Amygdala (tissue), 56 donors: ENCODE measurements at regions not wholly inside any gene's neighbourhood (a gene's known extent, or its start where the extent isn't known, plus 50 kb on each side); places are given as distances from the start of the nearest gene placed in this dataset.
"Not testable (repeated sequence)": the region's sequence is repeated elsewhere in the genome, so short reads cannot be mapped to it uniquely, and the experiment has no call there.

ENCODE experiments used
- DNase-seq, 56 donors: peaks; one replicate each; lab custom pipeline; 2025; lab: John Stamatoyannopoulos, UW

DNA sequence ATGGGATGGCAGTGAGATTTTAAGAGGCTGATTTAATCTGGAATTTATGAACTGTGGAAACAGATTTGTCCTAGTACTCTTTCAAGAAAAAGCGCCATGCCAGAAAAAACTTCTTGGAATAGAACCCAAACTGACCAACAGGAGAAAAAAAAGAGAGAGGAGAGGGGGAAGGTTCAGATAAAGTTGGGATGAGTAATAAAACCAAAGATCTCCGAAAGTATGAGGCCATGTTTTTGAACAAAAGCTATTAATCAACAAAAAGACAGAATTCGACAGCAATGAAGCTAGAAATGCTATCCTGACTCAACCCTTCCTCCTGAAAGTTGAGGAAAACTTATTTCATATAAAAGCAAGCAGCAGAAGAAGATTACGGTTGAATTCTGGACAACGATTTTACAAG lies 135.5 kb downstream of the CEMIP2 start:
- no peak for DNase-seq

DNA sequence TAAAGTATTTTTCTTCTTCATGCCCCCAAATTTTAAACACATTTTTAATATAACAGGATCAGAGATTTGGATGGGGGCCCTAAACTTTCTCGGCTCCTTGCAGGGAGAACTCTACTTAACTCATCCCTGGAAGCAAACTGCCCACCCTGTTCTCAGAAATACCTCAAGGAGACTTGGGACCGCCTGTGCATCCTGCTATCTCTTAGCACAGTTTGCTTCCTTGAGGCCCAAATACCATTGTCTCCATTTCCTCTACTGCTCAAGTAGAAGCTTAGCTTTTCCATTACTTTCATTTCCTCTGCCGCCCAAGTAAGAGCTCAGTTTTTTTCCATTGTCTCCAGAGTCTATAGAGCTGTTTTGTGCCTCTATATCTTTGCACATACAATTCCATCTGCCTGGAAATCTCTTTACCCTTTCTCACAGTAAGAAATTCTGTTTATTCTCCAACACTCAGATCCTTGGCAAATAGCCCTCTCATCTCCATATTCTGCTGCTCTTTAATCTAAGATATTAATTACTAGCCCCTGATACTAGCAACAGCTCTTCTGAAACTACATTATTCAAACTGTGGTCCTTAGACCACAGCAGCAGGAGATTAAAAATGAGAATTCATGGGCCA lies 137.8 kb downstream of the CEMIP2 start:
- no peak for DNase-seq

DNA sequence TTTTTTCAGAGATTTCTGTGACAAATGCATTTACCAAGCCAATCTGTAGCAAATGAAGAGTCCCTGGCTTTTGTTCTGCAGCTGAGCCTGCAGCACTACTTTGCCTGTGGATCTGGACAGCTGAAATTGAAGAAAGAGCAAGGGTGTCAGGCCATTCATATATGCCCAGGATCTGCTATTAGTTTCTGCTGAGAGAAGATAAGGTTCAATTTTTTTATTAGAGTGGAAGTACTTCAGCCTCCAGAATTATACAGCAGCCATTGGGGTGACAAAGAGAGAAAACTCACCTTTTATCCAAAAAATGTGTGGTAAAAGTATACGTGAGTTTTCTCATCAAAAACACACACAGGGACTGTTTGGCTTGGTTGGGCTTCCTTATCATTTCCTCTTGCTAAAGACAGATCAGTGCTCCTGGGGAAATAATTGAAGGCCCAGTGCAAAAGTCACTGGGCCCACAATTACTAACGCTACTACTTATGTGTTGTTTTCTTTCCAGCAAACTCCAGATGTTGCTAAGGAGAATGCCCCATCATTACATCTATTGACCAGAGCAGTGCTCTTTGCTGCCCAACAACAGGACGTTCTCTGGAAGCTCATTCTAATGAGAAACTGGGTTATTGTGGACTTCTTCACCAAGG lies 138.6 kb downstream of the CEMIP2 start:
- DNase-seq = no peak

DNA sequence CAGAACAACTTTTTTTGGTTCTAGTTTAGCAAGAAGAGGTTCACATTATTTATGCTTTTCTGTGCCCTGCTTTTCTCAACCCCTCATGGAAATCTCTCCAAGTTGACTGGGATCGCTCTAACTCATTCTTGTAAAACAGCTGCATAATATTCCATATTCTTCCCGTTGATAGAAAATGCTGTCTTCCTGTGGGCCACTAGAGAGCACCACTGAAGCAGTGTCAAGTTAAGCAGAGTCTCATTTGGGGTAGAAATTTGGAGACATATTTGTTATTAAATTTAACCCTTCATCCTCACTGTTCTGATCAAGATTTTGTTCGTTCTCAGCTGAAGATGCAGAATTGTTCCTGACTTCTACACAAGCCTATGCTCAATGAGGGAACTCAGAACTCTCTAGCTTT lies 140.1 kb downstream of the CEMIP2 start:
- DNase-seq = no peak

DNA sequence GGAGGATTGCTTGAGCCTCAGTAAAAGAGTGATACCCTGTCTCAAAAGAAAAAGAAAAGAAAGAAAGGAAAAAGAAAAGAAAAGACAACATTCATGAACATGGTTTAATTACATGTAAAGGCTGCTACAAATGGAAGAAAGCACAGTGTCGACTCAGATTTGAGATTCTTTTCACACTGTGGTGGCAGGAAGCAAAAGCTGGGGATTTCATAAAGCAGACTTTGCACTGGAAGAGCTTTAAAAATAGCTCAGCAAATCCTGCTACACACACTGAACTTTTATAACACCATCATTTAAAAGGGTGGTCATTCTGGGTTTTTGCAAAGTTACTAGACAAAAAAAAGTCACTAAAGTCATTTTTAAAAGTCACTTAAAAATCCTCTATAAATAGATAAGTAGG lies 140.8 kb downstream of the CEMIP2 start:
- no peak for DNase-seq

DNA sequence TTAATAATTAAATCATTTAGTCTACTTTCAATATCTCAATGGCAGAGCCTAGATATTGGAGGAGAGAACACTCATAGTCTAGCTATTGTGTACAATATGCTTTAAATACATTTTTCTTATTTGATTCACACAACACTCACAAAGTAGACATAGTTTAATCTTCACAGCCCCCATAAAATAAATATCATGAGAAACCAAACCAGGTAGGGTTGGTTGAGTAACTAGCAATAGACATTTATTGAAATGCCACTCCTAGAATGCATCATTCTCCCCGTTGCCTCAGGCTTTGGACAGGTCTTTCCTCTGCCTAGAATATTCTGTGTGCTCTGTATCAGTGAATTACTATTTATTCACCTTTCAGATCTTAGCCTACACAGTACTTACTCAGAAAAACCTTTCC lies 141.9 kb downstream of the CEMIP2 start:
- no peak for DNase-seq

DNA sequence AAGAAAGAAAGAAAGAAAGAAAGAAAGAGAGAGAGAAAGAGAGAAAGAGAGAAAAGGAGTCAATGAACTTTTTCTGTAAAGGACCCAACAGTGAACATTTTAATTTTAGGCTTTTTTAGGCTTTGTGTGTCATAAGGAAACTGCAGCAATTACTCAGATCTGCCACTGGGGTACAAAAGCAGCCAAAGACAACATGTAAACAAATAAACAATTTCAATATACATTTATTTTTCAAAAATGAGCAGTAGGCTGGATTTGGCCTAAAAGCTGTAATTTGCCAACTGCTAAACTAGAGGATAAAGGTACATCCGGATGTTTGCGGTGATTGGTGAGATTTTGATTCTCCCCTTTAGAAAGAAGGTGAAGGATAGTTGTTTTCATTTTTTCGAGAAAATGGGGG lies 143.6 kb downstream of the CEMIP2 start:
- DNase-seq = no peak

DNA sequence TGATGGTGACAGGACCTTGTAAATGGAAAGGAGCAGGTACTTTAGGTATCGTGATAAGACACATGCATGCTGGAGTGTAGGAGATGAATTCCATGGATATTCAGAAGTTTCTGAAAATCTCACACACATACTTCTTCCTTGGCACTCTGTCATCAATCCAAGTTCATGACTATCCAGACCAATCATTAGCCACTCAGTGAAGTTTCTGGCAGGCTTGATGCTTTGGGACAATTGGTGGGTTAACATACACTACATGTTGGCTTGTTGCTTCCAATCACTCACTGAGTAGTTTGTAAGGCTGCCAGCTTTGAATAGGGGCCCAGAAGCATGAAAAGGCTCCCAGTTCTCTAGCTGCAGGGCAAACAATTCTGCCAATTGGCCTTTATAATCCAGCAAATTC lies 147.6 kb downstream of the CEMIP2 start:
- peak in 20 of 56 donors; percentile 1 to 49 (median 23) for DNase-seq

DNA sequence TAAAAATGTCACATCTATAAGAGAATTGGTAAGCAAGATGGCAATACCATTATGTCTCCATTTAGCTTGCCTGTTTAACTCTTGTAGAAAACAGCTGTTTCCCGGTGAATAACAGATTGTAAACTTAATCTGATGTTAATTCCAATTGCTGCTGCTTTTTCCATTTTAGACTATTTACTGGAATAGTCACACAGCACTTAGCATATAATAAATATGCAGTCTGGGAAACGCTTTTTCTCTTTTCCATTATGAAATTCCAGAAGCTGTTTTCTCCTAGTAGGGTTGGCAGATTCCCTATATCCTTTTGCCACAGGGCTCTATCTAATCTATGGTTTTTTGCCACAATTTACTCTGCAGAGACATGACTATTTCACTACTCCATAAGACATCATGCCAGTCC lies 148.0 kb downstream of the CEMIP2 start:
- DNase-seq = no peak

DNA sequence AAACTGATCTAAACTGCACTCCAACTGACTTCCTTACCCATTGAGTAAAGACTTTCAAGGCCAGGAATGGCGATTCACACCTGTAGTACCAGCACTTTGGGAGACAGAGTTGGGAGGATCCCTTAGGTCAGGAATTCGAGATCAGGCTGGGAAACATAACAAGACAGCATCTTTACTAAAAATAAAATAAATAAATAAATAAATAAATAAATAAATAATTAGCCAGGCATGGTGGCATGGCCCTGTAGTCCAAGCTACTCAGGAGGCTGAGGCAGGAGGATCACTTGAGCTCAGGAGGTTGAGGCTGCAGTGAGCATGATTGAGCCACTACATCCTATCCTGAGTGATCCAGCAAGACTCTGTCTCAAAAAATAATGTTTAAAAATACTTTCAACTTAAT lies 148.4 kb downstream of the CEMIP2 start:
- no peak for DNase-seq

DNA sequence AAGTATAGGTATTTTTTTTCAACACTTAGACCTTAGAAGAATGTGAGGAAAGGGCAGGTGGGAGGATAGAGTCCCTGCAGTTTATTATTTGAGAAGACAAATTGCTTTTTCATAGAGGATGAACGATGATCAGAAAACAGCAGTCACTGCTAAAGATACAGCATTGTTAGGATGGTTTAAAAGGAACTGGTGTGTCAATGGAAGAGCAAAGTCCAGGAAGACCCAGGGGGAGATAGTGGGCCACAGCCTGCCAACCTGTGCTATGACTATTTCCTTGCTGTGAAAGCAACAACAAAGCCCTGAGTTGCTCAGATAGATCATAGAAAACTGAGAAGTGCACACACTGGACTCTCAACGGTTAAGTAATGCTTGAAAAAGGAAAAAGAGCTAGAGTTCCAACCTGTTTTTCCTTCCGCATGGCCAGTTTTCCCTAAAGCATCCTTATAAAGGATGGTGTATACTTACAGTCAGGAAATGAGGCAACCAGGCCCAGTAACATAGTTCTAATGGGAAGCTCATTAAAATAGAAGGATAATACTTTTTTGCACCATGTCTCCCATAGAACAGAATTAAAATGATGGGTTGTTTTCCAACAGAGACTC lies 153.8 kb downstream of the CEMIP2 start:
- DNase-seq = no peak

DNA sequence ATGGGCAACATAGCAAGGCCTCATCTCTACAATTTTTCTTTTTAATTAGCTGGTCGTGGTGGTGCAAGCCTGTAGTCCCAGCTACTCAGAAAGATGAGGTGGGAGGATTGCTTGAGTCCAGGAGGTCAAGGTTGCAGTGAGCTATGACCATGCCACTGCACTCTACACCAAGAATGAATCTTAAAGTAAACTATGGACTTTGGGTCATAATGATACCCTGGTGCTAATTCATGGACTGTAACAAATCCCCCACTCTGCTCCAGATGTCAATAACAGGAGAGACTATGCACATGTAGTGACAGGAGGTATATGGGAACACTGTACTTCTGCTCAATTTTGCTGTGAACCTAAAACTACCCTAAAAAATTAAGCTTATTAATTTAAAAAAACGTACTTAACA lies 155.4 kb downstream of the CEMIP2 start:
- no peak for DNase-seq

DNA sequence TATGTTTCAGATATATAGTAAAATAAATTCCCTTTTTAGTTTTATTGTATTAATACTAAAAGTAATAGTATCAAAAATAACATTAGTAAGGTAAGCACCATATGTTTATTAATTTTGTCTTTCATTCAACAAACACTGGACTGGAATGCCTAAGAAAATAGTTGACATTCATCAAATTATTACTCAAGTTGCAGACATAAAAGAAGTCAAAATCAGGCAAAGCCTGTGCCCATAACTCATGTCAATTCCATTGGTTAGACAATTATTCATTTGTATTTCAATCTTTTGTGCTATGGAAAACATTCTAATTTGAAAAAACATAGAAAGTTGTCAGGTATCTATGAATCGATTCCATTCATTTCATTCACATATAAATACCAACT lies 158.9 kb downstream of the CEMIP2 start:
- DNase-seq = no peak

DNA sequence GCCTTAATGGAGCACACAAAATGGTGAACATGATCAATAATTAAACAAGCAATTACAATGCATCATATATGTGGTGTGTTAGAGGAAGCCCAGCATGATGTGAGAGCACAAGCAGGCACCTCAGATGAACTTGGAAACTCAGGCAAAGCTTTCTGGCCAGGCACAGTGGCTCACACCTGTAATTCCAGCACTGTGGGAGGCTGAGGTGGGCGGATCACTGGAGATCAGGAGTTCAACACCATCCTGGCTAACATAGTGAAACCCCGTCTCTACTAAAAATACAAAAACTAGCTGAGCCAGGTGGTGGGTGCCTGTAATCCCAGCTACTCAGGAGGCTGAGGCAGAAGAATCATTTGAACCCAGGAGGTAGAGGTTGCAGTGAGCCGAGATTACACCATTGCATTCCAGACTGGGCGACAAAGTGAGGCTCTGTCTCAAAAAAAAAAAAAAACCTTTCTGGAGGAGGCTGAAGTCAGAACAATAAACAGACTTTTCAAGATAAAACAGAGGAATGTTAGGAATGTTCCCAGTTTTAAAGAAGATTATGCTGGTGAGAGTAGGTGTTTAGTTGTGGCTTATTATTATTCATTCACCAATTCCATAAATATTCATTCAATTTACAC lies 159.4 kb downstream of the CEMIP2 start:
- no peak for DNase-seq

DNA sequence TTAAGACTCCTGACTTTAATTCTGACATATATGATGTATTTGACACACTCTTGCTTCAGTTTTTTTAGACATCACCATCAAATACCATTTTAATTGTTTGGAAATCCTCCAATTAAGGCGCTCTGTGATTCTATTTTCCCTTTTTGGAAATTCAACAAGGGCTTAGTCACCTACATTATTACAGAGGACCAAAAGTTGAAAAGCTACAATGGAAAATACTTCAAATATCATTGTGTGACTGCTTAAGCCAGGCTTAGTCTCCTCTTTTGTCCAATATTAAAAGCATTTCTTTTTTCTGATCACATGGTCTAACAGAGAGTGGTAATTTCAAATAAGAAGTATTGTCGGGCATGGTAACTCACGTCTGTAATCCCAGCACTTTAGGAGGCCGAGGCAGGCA lies 160.3 kb downstream of the CEMIP2 start:
- no peak for DNase-seq

DNA sequence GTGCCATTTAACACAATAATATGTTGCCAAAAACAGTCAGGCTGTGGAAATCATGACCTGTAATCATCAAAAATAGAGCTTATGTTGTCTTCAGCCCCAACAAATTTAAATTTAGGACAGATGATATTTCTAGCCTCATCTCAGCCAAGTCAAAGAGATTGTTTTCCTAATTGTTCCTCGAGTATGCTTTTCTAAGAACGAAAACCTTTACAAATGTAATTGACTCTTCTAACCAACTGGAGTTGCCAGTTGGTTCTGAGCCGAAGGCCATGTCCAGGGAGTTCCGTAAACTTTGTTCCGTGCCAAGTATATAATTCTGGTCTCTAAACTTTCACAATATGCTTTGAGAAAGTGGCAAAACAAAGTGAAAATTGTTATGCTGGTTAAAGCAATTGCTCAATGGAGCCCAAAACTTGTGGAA lies 160.8 kb downstream of the CEMIP2 start:
- no peak for DNase-seq

DNA sequence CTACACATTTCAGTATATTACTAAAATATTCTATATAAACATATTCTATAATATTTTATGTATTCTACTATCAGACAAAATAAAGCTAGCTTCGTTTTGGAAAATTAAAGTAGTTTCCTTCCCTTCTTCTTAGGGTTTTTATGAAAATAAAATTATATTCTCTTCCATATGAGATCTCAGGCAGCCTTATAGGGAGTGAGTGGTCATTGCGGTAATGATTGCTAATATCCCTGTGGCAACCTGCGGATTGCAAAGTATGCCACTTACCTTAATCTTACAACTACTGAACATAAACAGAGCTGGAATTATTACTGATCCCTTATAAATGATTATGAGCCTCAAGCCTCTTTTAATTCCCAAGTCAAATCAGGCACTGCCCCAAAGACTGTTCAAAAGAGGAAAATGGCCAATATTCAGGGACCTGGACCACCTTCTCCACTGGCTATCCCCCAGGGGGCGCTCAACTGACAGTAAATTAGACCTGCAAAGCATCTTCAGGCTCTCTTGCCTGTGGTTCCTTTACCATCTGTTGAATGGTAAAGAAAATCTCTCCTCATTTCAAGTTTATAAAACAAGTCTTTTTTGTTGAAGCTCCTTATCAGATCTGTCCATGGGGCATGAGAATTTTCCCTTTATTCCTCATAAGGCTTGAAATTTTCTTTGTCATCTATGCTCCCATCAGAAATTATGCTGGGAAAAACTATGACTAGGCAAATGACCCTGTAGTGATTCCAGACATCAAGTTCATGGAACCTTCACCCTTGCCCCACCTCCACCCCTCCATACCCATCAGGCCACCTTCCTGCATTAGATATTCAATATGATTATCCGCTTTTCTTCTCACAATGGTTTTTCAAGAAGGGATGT lies 163.9 kb downstream of the CEMIP2 start:
- peak in 42 of 56 donors; percentile 1 to 79 (median 32) for DNase-seq

DNA sequence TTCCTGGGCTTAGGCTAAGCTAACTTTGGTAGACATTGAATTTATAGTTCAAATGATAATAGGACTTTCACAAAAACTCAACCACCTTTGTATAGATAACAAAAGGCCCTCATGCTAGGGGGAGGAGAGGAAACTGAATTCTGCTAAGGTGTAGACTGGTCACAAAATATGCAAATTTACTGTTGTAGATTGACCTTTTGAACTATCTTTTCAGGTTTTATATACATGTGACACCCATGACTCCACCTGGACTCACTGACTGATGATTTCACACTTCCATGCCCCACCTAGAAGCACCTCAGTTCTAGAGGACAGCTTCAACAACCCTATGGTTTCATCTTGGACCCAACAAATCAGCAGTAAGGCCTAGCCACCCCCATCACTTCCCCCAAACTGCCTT lies 165.7 kb downstream of the CEMIP2 start:
- DNase-seq = no peak

DNA sequence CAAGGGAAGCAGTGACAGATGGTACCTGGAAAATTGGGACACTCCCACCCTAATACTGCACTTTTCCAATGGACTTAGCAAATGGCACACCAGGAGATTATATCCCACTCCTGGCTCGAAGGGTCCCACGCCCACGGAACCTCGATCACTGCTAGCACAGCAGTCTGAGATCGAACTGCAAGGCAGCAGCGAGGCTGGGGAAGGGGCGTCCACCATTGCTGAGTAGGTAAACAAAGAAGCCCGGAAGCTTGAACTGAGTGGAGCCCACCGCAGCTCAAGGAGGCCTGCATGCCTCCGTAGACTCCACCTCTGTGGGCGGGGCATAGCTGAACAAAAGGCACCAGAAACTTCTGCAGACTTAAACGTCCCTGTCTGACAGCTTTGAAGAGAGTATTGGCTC lies 172.6 kb downstream of the CEMIP2 start:
- not testable (repeated sequence) for DNase-seq

DNA sequence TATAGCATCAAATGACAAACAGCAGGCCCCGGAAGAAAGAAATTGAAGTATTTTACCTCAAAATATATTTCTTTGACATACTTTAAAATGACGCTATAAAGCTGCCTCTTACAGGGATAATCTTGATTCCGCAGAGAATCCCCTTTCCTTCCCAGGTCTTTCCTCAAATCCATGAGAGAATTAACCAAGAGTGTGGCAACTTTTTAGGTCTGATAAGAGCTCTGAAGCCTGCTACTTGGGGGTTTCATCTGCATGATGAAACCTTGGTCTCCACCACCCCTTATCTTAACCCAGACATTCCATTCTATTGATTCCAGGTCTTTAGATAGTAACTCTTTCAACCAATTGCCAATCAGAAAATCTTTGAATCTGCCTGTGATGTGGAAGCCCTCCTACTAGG lies 173.8 kb downstream of the CEMIP2 start:
- no peak for DNase-seq

DNA sequence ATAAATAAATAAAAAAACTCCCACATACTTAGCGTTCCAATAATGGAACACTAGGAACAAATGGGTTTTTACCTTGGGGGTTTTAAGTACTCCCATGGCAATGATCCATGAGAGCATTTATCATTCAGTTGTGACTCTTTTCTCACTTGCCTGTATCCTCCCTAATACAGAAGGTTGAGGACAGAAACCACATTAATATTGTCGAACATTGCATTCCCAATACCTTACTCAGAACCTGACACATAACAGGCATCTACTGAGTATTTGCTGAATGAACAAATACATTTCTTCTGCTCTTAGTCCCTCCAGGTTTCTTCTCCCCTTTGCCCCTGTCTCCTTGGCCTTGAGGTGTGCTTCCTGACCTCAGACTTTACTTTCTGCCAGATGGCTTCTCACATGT lies 175.9 kb downstream of the CEMIP2 start:
- DNase-seq = no peak
